WTC11 (cell line): ENCODE measurements at regions not wholly inside any gene's neighbourhood (a gene's known extent, or its start where the extent isn't known, plus 50 kb on each side); places are given as distances from the start of the nearest gene placed in this dataset.

ENCODE experiments used
- CREB1 ChIP-seq: sonication (generic); formaldehyde crosslinking; IDR thresholded peaks from 2 replicates; pipeline ENCODE4 v1.8.0; 2023; ENCODE audit warnings: mild to moderate bottlenecking, missing genetic modification reagents
- CTCF ChIP-seq: fragments of 200-600 bp; IDR thresholded peaks from 2 replicates; pipeline ENCODE4 v1.8.0; 2022; ENCODE audit warnings: antibody characterized with exemption
- E2F4 ChIP-seq: sonication (generic); formaldehyde crosslinking; IDR thresholded peaks from 2 replicates; pipeline ENCODE4 v1.8.1; 2022; ENCODE audit warnings: low read depth, mild to moderate bottlenecking, moderate library complexity, missing genetic modification reagents, borderline replicate concordance
- JUN ChIP-seq: sonication (generic); formaldehyde crosslinking; IDR thresholded peaks from 2 replicates; pipeline ENCODE4 v1.8.0; 2023; ENCODE audit warnings: mild to moderate bottlenecking, missing genetic modification reagents
- MAX ChIP-seq: sonication (generic); formaldehyde crosslinking; IDR thresholded peaks from 2 replicates; pipeline ENCODE4 v1.8.0; 2022; ENCODE audit warnings: mild to moderate bottlenecking, missing genetic modification reagents
- MYBL2 ChIP-seq: sonication (generic); formaldehyde crosslinking; IDR thresholded peaks from 2 replicates; pipeline ENCODE4 v1.8.1; 2023; ENCODE audit warnings: mild to moderate bottlenecking, moderate library complexity, missing genetic modification reagents
- SP1 ChIP-seq: sonication (generic); formaldehyde crosslinking; conservative IDR thresholded peaks from 2 replicates; pipeline ENCODE4 v1.8.1; 2022; ENCODE audit warnings: missing genetic modification reagents
- ZNF317 ChIP-seq: sonication (generic); formaldehyde crosslinking; IDR thresholded peaks from 2 replicates; pipeline ENCODE4 v1.8.1; 2023; ENCODE audit warnings: low read depth, mild to moderate bottlenecking, moderate library complexity, missing genetic modification reagents, borderline replicate concordance
- ZSCAN18 ChIP-seq: fragments of 250-450 bp; sonication (Bioruptor Pico); IDR thresholded peaks from 2 replicates; pipeline ENCODE4 v2.1.2; 2022; ENCODE audit warnings: mild to moderate bottlenecking, moderate library complexity
- TF ChIP-seq, protein P1 (sequence below): sonication (generic); formaldehyde crosslinking; IDR thresholded peaks from 2 replicates; pipeline ENCODE4 v1.8.0; 2022; ENCODE audit warnings: mild to moderate bottlenecking, missing genetic modification reagents
- TF ChIP-seq, protein P2 (sequence below): sonication (generic); formaldehyde crosslinking; IDR thresholded peaks from 2 replicates; pipeline ENCODE4 v1.8.1; 2023; ENCODE audit warnings: mild to moderate bottlenecking, missing genetic modification reagents, moderate library complexity

GRCh38 chr1:234955107-234955731, 173.4 kb downstream of the TOMM20 start:
- no peak for TF ChIP-seq JUN
- TF ChIP-seq CTCF = no peak
- TF ChIP-seq, protein P1, sequence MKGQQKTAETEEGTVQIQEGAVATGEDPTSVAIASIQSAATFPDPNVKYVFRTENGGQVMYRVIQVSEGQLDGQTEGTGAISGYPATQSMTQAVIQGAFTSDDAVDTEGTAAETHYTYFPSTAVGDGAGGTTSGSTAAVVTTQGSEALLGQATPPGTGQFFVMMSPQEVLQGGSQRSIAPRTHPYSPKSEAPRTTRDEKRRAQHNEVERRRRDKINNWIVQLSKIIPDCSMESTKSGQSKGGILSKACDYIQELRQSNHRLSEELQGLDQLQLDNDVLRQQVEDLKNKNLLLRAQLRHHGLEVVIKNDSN = no peak
- TF ChIP-seq E2F4 (CRISPR knock-in tag) = no peak
- no peak for TF ChIP-seq ZSCAN18 (CRISPR knock-in tag)
- TF ChIP-seq CREB1 (CRISPR knock-in tag) = no peak
- no peak for TF ChIP-seq MAX (CRISPR knock-in tag)
- no peak for TF ChIP-seq ZNF317 (CRISPR knock-in tag)
- TF ChIP-seq, protein P2, sequence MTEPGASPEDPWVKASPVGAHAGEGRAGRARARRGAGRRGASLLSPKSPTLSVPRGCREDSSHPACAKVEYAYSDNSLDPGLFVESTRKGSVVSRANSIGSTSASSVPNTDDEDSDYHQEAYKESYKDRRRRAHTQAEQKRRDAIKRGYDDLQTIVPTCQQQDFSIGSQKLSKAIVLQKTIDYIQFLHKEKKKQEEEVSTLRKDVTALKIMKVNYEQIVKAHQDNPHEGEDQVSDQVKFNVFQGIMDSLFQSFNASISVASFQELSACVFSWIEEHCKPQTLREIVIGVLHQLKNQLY (CRISPR knock-in tag) = no peak
- no peak for TF ChIP-seq MYBL2
- TF ChIP-seq SP1 (CRISPR knock-in tag) = no peak
